GM12874 (cell line): ENCODE measurements at regions not wholly inside any gene's neighbourhood (a gene's known extent, or its start where the extent isn't known, plus 50 kb on each side); places are given as distances from the start of the nearest gene placed in this dataset.

Experiments
- TF ChIP-seq, protein P1 (sequence below): IDR thresholded peaks from 2 replicates; pipeline ENCODE4 v1.5.1; 2011; ENCODE audit warnings: low read depth, mild to moderate bottlenecking, control low read depth, low read length, moderate library complexity; ENCODE audit not compliant: insufficient read depth

DNA sequence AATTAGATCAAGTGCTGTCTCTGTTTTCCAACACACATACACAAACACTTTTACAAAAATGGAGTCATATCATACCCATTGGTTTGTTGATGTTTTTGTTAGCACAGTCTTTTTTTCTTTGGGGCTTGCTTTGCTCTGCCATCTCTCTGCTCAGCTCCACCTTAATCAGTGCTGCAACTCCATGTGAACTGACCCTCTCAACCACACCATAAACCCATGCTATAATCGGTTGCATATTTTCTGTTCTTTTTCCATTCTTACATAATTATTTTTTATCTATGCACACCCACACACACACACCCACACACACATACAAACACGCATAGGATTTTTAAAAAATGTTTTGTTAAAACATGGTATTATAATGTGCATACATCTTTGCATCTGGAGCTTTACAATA is 91.0 kb upstream of the CDH13 start:
- TF ChIP-seq, protein P1, sequence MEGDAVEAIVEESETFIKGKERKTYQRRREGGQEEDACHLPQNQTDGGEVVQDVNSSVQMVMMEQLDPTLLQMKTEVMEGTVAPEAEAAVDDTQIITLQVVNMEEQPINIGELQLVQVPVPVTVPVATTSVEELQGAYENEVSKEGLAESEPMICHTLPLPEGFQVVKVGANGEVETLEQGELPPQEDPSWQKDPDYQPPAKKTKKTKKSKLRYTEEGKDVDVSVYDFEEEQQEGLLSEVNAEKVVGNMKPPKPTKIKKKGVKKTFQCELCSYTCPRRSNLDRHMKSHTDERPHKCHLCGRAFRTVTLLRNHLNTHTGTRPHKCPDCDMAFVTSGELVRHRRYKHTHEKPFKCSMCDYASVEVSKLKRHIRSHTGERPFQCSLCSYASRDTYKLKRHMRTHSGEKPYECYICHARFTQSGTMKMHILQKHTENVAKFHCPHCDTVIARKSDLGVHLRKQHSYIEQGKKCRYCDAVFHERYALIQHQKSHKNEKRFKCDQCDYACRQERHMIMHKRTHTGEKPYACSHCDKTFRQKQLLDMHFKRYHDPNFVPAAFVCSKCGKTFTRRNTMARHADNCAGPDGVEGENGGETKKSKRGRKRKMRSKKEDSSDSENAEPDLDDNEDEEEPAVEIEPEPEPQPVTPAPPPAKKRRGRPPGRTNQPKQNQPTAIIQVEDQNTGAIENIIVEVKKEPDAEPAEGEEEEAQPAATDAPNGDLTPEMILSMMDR: no peak

DNA sequence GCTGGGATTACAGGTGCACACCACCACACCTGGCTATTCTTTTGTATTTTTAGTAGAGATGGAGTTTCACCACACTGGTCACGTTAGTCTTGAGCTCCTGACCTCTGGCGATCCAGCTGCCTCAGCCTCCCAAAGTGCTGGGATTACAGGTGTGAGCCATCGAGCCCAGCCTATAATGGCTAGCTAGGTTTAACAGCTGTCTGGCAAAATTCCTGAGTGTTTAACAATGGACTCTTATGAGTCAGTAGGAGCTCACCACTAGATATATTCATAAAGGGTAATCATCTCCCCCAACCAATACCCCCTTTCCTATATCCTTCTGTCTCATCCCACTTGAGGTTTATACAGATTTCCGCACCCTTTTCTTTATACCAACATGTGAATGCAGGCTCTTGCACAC is 91.5 kb upstream of the CDH13 start:
- TF ChIP-seq, protein P1: no peak

DNA sequence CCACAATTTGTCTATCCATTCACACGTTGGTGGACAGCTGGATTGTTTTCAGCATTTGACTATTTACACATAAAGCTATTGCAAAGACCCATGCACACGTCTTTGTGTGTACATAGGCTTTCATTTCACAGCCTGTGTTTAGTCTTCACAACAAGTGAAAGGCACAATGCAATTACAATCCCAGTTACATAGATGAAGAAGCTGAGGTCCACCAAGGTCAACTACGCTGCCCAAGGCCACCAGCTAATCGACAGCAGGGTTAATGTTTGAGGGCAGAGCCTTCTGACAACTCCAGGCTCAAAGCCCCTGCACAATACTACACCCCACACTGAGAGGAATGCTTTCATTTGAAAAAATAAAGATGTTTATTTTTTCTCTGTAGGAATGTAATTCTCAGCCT is 93.6 kb upstream of the CDH13 start:
- TF ChIP-seq, protein P1: no peak

DNA sequence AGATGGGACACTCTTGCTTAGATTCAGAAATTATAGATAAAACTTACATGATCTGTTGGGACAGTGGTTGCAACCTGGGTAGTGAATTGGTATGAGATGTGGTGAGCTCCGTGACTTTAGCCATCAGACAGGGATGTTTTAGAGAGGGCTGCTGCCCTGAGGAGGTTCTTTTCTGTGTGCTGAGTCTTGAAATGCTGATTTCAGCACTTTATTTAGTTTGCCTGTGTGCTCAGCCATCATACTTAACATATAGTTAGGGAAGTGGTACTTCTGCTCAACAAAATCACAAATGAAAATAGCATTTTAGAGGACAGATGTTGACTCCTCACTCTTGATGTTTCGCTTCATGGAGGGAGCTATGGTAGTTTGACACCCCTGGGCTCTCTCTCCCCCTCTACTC is 95.9 kb upstream of the CDH13 start:
- TF ChIP-seq, protein P1: no peak

DNA sequence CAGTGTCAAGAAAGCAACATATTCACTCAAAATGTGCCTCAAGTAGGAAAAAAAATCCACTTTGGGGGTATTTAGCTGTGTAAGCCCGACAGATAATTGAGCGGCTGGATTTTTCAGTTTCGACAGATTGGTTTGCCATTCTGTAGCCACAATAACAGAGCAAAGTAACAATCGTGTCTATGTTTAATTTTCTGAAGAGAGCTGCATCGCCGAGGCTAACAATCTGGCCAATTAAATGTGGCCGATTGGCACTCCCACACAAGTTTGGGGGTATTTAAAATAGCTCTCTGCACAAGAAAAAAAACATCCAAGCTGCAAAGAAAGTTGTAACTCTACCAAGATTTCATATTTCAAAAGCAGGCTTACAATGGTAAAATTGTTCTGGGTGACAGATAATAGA is 99.7 kb upstream of the CDH13 start:
- TF ChIP-seq, protein P1: no peak

DNA sequence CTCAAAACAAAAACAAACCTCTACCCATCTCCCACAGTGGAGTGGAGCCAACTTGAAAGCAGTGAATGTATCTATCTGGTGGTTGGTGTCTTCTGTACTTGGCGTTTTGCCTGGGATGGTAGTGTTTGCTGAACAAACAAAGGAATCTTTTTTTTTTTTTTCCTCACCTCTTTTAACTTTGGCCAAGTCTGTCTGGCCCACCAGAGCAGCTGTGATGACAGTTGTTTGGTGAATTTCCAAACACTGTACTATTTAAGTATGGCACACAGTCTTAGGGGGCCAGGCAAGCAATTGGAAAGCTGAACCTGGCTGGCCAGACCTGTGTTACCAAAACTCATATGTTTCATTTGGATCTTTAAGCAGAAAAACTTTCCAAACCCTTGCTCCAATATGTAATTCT is 101.8 kb upstream of the CDH13 start:
- TF ChIP-seq, protein P1: no peak

DNA sequence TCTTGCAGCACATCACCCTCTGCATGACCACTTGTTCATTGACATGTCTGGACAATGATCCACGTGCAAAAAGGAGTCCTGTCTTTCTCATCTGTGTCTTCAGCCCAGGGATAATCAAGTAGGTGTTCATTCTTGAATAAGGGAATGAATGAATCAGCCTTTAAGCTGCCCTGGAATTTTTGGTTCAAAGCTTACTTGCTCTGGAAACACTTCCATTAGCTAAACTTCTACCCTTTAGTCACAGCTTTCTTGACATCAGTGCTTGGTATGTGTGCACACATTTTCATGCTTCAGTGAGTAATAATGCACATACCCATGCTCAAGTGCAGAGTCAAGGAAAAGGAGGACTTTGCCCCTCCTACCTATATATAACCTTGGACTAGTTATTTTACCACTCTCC is 103.0 kb upstream of the CDH13 start:
- TF ChIP-seq, protein P1: no peak

DNA sequence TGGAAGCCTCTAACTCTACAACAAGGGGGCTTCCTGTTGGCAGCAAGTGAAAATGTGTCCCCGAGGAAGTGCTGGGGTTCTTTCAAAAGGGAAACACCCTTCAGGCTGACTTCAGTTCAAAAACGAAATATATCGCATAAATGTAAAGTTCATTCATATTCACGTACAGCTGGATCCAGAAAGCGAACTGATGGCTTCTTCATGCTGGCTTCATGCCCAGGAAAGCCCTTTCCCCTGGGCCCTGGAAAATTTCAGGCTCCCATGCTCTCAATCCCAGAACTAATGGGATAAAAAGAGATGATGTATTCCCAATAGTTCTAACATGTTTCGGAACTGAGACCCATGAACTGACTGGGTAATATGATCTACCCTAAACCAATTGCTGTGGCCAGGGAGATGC is 104.7 kb upstream of the CDH13 start:
- TF ChIP-seq, protein P1: no peak
